A549 (cell line): ENCODE measurements at regions not wholly inside any gene's neighbourhood (a gene's known extent, or its start where the extent isn't known, plus 50 kb on each side); places are given as distances from the start of the nearest gene placed in this dataset.

Source experiments
- ATAC-seq, 2 experiments: fragments of 200-7000 bp in 1 of 2; fragments of >200 bp in 1 of 2; cut with Nextera tagmentation in 1 of 2; cut with Tn5 transposase in 1 of 2; 3 replicates each; pipeline versions ENCODE4 v1.8.0 to v1.9.1; 2018 to 2020; ENCODE audit warnings: mild to moderate bottlenecking in 1 of 2, moderate library complexity in 1 of 2
- CTCF ChIA-PET: fragments of 300-600 bp; sonication (Branson Sonifier 250); formaldehyde crosslinking; extraction: SDS; loops from one replicate; lab custom pipeline; 2021; ENCODE audit warnings: antibody characterized with exemption, inconsistent platforms; lab: Yijun Ruan, JAX
- POLR2A ChIA-PET: fragments of 350-600 bp; formaldehyde crosslinking; extraction: SDS; loops from one replicate; lab custom pipeline; 2021; ENCODE audit warnings: antibody characterized with exemption, inconsistent platforms; lab: Yijun Ruan, JAX
- DNase-seq, 2 experiments: peaks; one replicate each; pipeline versions ENCODE4 v3.0.0 to v3.0.0-alpha.2; 2011 to 2016; ENCODE audit warnings: low read depth in 1 of 2, low spot score in 1 of 2
- FAIRE-seq: peaks from 2 replicates; lab custom pipeline; 2011; peaks lifted over from hg19 to GRCh38; lab: Jason Lieb, UNC
- H3K27ac ChIP-seq, 2 experiments: fragments of >200 bp; sonication (Bioruptor Twin); formaldehyde crosslinking; 3 replicates each; pipeline ENCODE4 v1.5.1; 2016 to 2017
- H3K4me1 ChIP-seq: fragments of >200 bp; sonication (Bioruptor Twin); formaldehyde crosslinking; 3 replicates; pipeline ENCODE4 v1.6.1; 2016
- H3K4me2 ChIP-seq: fragments of >200 bp; sonication (Bioruptor Twin); formaldehyde crosslinking; 3 replicates; pipeline ENCODE4 v1.6.1; 2016
- H3K4me3 ChIP-seq: fragments of >200 bp; sonication (Bioruptor Twin); formaldehyde crosslinking; 3 replicates; pipeline ENCODE4 v1.5.1; 2016
- H3K9me3 ChIP-seq: fragments of >200 bp; sonication (Bioruptor Twin); formaldehyde crosslinking; 3 replicates; pipeline ENCODE4 v1.6.1; 2016
- CBX8 ChIP-seq: fragments of 200-600 bp; sonication (generic); IDR thresholded peaks from 2 replicates; pipeline ENCODE4 v1.6.1; 2016
- CEBPB ChIP-seq, 2 experiments: fragments of >200 bp in 1 of 2; sonication (Bioruptor Twin) in 1 of 2; formaldehyde crosslinking in 1 of 2; IDR thresholded peaks; 2 replicates each; pipeline ENCODE4 v1.6.1; 2012 to 2016
- CHD2 ChIP-seq: fragments of 150-350 bp; IDR thresholded peaks from 2 replicates; pipeline ENCODE4 v1.6.1; 2014; ENCODE audit warnings: low read length; ENCODE audit not compliant: partially characterized antibody
- CHD4 ChIP-seq: fragments of 200-600 bp; sonication (generic); IDR thresholded peaks from 2 replicates; pipeline ENCODE4 v1.6.1; 2016; ENCODE audit warnings: antibody characterized with exemption, mild to moderate bottlenecking, borderline replicate concordance
- CTCF ChIP-seq: fragments of >200 bp; sonication (Bioruptor Twin); formaldehyde crosslinking; IDR thresholded peaks from 3 replicates; pipeline ENCODE4 v1.5.1; 2016
- FOSB ChIP-seq: fragments of 250-450 bp; sonication (Bioruptor Pico); IDR thresholded peaks from 2 replicates; pipeline ENCODE4 v1.5.0; 2020; ENCODE audit warnings: mild to moderate bottlenecking, moderate library complexity
- FOSL2 ChIP-seq, 2 experiments: fragments of 450-650 bp in 1 of 2; fragments of >200 bp in 1 of 2; sonication (Bioruptor Twin) in 1 of 2; formaldehyde crosslinking; IDR thresholded peaks; 2 replicates each; pipeline versions ENCODE4 v1.5.0 to v1.6.1; 2016 to 2020; ENCODE audit warnings: mild to moderate bottlenecking in 1 of 2, moderate library complexity in 1 of 2
- GATA3 ChIP-seq: IDR thresholded peaks from 2 replicates; pipeline ENCODE4 v1.6.1; 2012; ENCODE audit warnings: borderline replicate concordance
- HDAC2 ChIP-seq: fragments of 200-600 bp; sonication (generic); IDR thresholded peaks from 2 replicates; pipeline ENCODE4 v1.6.1; 2016
- HES2 ChIP-seq: fragments of >200 bp; sonication (Bioruptor Twin); formaldehyde crosslinking; IDR thresholded peaks from 2 replicates; pipeline ENCODE4 v1.6.1; 2016
- HEYL ChIP-seq: fragments of 250-450 bp; sonication (Bioruptor Pico); IDR thresholded peaks from 2 replicates; pipeline ENCODE4 v1.8.0; 2021; ENCODE audit warnings: mild to moderate bottlenecking, moderate library complexity
- HOXB5 ChIP-seq: fragments of 250-450 bp; sonication (Bioruptor Pico); IDR thresholded peaks from 2 replicates; pipeline ENCODE4 v1.5.0; 2020; ENCODE audit warnings: mild to moderate bottlenecking, moderate library complexity
- KDM1A ChIP-seq: fragments of 200-600 bp; sonication (generic); IDR thresholded peaks from 2 replicates; pipeline ENCODE4 v1.6.1; 2016; ENCODE audit warnings: low read depth, mild to moderate bottlenecking
- KDM5A ChIP-seq: fragments of 200-600 bp; sonication (generic); IDR thresholded peaks from 2 replicates; pipeline ENCODE4 v1.6.1; 2016; ENCODE audit warnings: antibody characterized with exemption, mild to moderate bottlenecking
- MAZ ChIP-seq: fragments of 150-350 bp; IDR thresholded peaks from 2 replicates; pipeline ENCODE4 v1.6.1; 2014; ENCODE audit warnings: antibody characterized with exemption, low read depth, low read length, borderline replicate concordance
- RCOR1 ChIP-seq: fragments of 150-350 bp; IDR thresholded peaks from 2 replicates; pipeline ENCODE4 v1.6.1; 2014; ENCODE audit warnings: antibody characterized with exemption, low read length, low read depth
- RNF2 ChIP-seq: fragments of 200-600 bp; sonication (generic); IDR thresholded peaks from 2 replicates; pipeline ENCODE4 v1.6.1; 2016; ENCODE audit warnings: low read depth, mild to moderate bottlenecking, antibody characterized with exemption, moderate library complexity, borderline replicate concordance
- TP53 ChIP-seq: fragments of 250-450 bp; sonication (Bioruptor Pico); IDR thresholded peaks from 2 replicates; pipeline ENCODE4 v1.5.0; 2021; ENCODE audit warnings: mild to moderate bottlenecking, moderate library complexity
- ZC3H11A ChIP-seq: fragments of 450-650 bp; IDR thresholded peaks from 2 replicates; pipeline ENCODE4 v1.6.1; 2014; ENCODE audit warnings: antibody characterized with exemption, mild to moderate bottlenecking
- WGBS: methylation state at CpG from one replicate; pipeline ENCODE4 v1.1.6; 2017; ENCODE audit errors: missing lambda C conversion rate; 5-methylcytosine and 5-hydroxymethylcytosine counted together
- TF ChIP-seq, protein P1 (sequence below): IDR thresholded peaks from 2 replicates; pipeline ENCODE4 v1.6.1; 2012; ENCODE audit warnings: low read depth, borderline replicate concordance
- TF ChIP-seq, protein P2 (sequence below): fragments of 150-350 bp; IDR thresholded peaks from 2 replicates; pipeline ENCODE4 v1.6.1; 2014; ENCODE audit warnings: low read depth, mild to moderate bottlenecking, low read length
- TF ChIP-seq, protein P3 (sequence below): IDR thresholded peaks from 2 replicates; pipeline ENCODE4 v1.6.1; 2012
- TF ChIP-seq, protein P4 (sequence below): fragments of 250-450 bp; sonication (Bioruptor Pico); IDR thresholded peaks from 2 replicates; pipeline ENCODE4 v1.5.0; 2020; ENCODE audit warnings: low read depth, mild to moderate bottlenecking, moderate library complexity
- TF ChIP-seq, protein P5 (sequence below): fragments of 250-450 bp; sonication (Bioruptor Pico); IDR thresholded peaks from 2 replicates; pipeline ENCODE4 v1.5.0; 2021; ENCODE audit warnings: mild to moderate bottlenecking, moderate library complexity, borderline replicate concordance

DNA sequence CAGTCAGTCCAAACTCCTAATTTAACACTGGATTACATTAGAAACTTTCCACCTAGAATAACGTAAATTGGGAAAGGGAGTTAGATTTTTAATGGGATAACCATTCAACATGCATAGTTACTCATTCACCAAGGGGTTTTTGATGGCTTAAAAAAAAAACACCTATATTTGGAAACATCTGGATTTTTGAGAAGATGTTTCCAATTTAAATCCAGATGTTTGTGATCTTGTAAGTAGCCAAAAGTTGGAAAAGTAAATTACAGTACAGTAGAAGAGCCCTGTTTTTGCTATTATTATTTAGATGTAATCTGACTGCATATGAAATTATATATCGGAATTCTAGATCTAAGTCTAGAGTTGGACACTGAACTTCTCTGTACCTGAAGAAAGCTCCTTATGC, 478.2 kb downstream of the CD83 start:
- no peak for DNase-seq
- WGBS = 59% methylated on average over 2 of the region's 2 CpGs
- CTCF ChIA-PET = no interaction called here
- no peak overlapping the region for H3K4me3 ChIP-seq
- TF ChIP-seq, protein P1, sequence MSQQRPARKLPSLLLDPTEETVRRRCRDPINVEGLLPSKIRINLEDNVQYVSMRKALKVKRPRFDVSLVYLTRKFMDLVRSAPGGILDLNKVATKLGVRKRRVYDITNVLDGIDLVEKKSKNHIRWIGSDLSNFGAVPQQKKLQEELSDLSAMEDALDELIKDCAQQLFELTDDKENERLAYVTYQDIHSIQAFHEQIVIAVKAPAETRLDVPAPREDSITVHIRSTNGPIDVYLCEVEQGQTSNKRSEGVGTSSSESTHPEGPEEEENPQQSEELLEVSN = no peak
- TF ChIP-seq HES2 (no peak), RCOR1 (no peak), FOSL2 (IDR thresholded peaks at IDR 0.05) (no peak), FOSL2 (CRISPR knock-in tag; IDR thresholded peaks at IDR 0.05) (no peak), CHD2 (no peak), HDAC2 (no peak), KDM1A (no peak), CBX8 (no peak), CTCF (no peak), HOXB5 (CRISPR knock-in tag) (no peak), FOSB (CRISPR knock-in tag) (no peak)
- TF ChIP-seq, protein P2, sequence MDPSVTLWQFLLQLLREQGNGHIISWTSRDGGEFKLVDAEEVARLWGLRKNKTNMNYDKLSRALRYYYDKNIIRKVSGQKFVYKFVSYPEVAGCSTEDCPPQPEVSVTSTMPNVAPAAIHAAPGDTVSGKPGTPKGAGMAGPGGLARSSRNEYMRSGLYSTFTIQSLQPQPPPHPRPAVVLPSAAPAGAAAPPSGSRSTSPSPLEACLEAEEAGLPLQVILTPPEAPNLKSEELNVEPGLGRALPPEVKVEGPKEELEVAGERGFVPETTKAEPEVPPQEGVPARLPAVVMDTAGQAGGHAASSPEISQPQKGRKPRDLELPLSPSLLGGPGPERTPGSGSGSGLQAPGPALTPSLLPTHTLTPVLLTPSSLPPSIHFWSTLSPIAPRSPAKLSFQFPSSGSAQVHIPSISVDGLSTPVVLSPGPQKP = no peak
- TF ChIP-seq, protein P3, sequence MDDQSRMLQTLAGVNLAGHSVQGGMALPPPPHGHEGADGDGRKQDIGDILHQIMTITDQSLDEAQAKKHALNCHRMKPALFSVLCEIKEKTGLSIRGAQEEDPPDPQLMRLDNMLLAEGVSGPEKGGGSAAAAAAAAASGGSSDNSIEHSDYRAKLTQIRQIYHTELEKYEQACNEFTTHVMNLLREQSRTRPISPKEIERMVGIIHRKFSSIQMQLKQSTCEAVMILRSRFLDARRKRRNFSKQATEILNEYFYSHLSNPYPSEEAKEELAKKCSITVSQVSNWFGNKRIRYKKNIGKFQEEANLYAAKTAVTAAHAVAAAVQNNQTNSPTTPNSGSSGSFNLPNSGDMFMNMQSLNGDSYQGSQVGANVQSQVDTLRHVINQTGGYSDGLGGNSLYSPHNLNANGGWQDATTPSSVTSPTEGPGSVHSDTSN = no peak
- TF ChIP-seq, protein P4, sequence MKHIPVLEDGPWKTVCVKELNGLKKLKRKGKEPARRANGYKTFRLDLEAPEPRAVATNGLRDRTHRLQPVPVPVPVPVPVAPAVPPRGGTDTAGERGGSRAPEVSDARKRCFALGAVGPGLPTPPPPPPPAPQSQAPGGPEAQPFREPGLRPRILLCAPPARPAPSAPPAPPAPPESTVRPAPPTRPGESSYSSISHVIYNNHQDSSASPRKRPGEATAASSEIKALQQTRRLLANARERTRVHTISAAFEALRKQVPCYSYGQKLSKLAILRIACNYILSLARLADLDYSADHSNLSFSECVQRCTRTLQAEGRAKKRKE (CRISPR knock-in tag) = no peak
- TF ChIP-seq, protein P5, sequence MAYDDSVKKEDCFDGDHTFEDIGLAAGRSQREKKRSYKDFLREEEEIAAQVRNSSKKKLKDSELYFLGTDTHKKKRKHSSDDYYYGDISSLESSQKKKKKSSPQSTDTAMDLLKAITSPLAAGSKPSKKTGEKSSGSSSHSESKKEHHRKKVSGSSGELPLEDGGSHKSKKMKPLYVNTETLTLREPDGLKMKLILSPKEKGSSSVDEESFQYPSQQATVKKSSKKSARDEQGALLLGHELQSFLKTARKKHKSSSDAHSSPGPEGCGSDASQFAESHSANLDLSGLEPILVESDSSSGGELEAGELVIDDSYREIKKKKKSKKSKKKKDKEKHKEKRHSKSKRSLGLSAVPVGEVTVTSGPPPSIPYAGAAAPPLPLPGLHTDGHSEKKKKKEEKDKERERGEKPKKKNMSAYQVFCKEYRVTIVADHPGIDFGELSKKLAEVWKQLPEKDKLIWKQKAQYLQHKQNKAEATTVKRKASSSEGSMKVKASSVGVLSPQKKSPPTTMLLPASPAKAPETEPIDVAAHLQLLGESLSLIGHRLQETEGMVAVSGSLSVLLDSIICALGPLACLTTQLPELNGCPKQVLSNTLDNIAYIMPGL (CRISPR knock-in tag) = no peak
- TF ChIP-seq, all 56 proteins: peak for 0
- POLR2A ChIA-PET = no interaction called here
- H3K4me1 ChIP-seq = 0 out of 3 replicates have a peak, but pooled peaks cover 6% of the 10 kb centered on the region
- FAIRE-seq (no peak), ATAC-seq (no peak)
- no peak overlapping the region for H3K4me2 ChIP-seq
- H3K27ac ChIP-seq = no peak overlapping the region
- H3K9me3 ChIP-seq = no peaks in the 10 kb centered on the region

DNA sequence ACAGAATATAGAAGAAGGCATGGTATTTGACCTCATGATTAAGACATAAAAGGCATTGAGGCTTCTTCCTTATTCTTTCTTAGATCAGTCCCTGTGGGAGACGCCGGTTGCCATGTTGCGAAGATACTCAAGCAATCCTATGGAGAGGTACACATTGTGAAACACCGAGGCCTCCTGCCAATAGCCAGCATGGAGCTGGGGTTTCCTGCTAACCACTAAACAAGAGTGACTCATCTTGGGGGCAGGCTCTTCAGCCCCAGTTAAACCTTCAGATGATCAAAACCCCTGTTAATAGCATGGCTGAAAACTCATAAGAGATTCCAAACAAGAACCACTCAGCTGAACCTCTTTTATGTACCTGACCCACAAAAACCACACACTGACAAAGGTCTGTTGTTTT, 478.8 kb downstream of the CD83 start:
- Histone ChIP-seq H3K4me2 (no peak overlapping the region), H3K9me3 (no peaks in the 10 kb centered on the region), H3K4me1 (0 out of 3 replicates have a peak, but pooled peaks cover 6% of the 10 kb centered on the region), H3K4me3 (no peak overlapping the region), H3K27ac (no peak overlapping the region)
- ChIA-PET CTCF (no interaction called here), POLR2A (no interaction called here)
- 76% methylated on average over 4 of the region's 4 CpGs for WGBS
- DNase-seq (peak; percentile 5 to 36), ATAC-seq (no peak), FAIRE-seq (no peak)
- TF ChIP-seq GATA3 (no peak), ZC3H11A (no peak), TP53 (CRISPR knock-in tag) (no peak), CEBPB (IDR thresholded peaks at IDR 0.05) (no peak; a peak in 1 of 4 replicates), RNF2 (no peak), CHD4 (no peak), HEYL (CRISPR knock-in tag) (no peak), KDM5A (no peak), HES2 (no peak), MAZ (no peak), CHD2 (no peak)
- TF ChIP-seq, protein P4 (CRISPR knock-in tag) = no peak
